Fibroblast of lung (primary cell): ENCODE measurements at regions not wholly inside any gene's neighbourhood (a gene's known extent, or its start where the extent isn't known, plus 50 kb on each side); places are given as distances from the start of the nearest gene placed in this dataset.

Experiments
- DNase-seq, 2 donors: peaks; one replicate each; pipeline versions ENCODE4 v3.0.0 to v3.0.0-alpha.2; 2010; ENCODE audit warnings: low read depth in 2 of 2
- H2AFZ ChIP-seq: 2 replicates; pipeline ENCODE4 v1.5.1; 2012; ENCODE audit warnings: low read length, control low read depth, inconsistent platforms
- H3K27ac ChIP-seq: 2 replicates; pipeline ENCODE4 v1.5.1; 2011; ENCODE audit warnings: low read length, control low read depth; ENCODE audit not compliant: insufficient read depth
- H3K27me3 ChIP-seq: 2 replicates; pipeline ENCODE4 v1.5.1; 2011; ENCODE audit warnings: mild to moderate bottlenecking, low read length; ENCODE audit not compliant: control insufficient read depth, insufficient read depth
- H3K36me3 ChIP-seq: 2 replicates; pipeline ENCODE4 v1.5.1; 2011; ENCODE audit warnings: low read length; ENCODE audit not compliant: control insufficient read depth, insufficient read depth
- H3K4me1 ChIP-seq: 2 replicates; pipeline ENCODE4 v1.5.1; 2011; ENCODE audit warnings: low read length; ENCODE audit not compliant: control insufficient read depth, insufficient read depth; ENCODE audit errors: extremely low read depth
- H3K4me2 ChIP-seq: 2 replicates; pipeline ENCODE4 v1.5.1; 2011; ENCODE audit warnings: low read length, control low read depth; ENCODE audit not compliant: insufficient read depth; ENCODE audit errors: extremely low read depth
- H3K4me3 ChIP-seq, 4 experiments: fragments of 200-600 bp in 1 of 4; sonication (generic) in 1 of 4; replicated peaks in 1 of 4; 2 replicates each; pipeline ENCODE4 v1.5.1; 2011 to 2016; ENCODE audit warnings: low read length in 4 of 4, low read depth in 3 of 4, mild to moderate bottlenecking in 3 of 4, control low read depth in 2 of 4, inconsistent platforms in 1 of 4, mixed read lengths in 1 of 4; ENCODE audit not compliant: insufficient read depth in 1 of 4; ENCODE audit errors: control extremely low read depth in 1 of 4
- H3K79me2 ChIP-seq: 2 replicates; pipeline ENCODE4 v1.5.1; 2012; ENCODE audit warnings: mild to moderate bottlenecking, low read length, inconsistent platforms; ENCODE audit not compliant: control insufficient read depth, insufficient read depth
- H3K9ac ChIP-seq: 2 replicates; pipeline ENCODE4 v1.5.1; 2011; ENCODE audit warnings: mild to moderate bottlenecking, low read length, control low read depth; ENCODE audit not compliant: insufficient read depth
- H3K9me3 ChIP-seq: 2 replicates; pipeline ENCODE4 v1.5.1; 2012; ENCODE audit warnings: low read depth, low read length; ENCODE audit not compliant: control insufficient read depth, insufficient read depth
- H4K20me1 ChIP-seq: 2 replicates; pipeline ENCODE4 v1.5.1; 2011; ENCODE audit warnings: low read length; ENCODE audit not compliant: control insufficient read depth, insufficient read depth; ENCODE audit errors: extremely low read depth
- EZH2 ChIP-seq: IDR thresholded peaks from 2 replicates; pipeline ENCODE4 v1.5.1; 2012; ENCODE audit warnings: low read length, control low read depth, mild to moderate bottlenecking; ENCODE audit errors: missing control alignments
- TF ChIP-seq, protein P1 (sequence below), 2 donors: IDR thresholded peaks in 1 of 2; conservative IDR thresholded peaks in 1 of 2; 1 replicate in 1 of 2; 2 replicates in 1 of 2; pipeline ENCODE4 v1.5.1; 2011 to 2012; ENCODE audit warnings: low read length in 2 of 2, control low read depth in 1 of 2, inconsistent platforms in 1 of 2, low read depth in 1 of 2, mild to moderate bottlenecking in 1 of 2

DNA sequence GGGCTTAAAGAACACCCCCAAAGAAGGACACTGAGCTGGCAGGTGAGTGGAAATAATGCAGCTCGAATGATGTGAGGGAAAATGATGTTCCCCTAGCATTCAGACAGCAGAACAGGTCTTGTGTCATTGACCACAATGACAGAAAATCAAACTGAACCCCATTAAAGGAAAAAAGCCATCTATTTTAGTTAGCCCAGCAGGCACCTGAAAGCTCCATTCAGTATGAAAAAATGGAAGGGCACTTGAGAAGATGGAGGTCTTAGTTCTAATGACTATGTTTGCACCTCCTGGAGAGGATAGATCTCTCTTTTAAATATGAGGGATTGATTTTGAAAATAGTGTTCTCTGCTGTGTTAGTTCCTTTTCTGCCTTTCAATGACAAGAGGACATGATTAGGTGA, 323.1 kb downstream of the NKX6-1 start:
- Histone ChIP-seq H3K4me2 (no peak overlapping the region), H3K27ac (no peak overlapping the region), H3K4me1 (no peaks in the 10 kb centered on the region), H3K27me3 (no peaks in the 10 kb centered on the region), H3K79me2 (no peaks in the 10 kb centered on the region), H4K20me1 (no peaks in the 10 kb centered on the region), H3K4me3 (no peak overlapping the region), H3K36me3 (no peaks in the 10 kb centered on the region), H3K9me3 (no peaks in the 10 kb centered on the region), H3K9ac (no peak overlapping the region), H2AFZ (no peak overlapping the region)
- no peak for TF ChIP-seq EZH2
- no peak for DNase-seq

DNA sequence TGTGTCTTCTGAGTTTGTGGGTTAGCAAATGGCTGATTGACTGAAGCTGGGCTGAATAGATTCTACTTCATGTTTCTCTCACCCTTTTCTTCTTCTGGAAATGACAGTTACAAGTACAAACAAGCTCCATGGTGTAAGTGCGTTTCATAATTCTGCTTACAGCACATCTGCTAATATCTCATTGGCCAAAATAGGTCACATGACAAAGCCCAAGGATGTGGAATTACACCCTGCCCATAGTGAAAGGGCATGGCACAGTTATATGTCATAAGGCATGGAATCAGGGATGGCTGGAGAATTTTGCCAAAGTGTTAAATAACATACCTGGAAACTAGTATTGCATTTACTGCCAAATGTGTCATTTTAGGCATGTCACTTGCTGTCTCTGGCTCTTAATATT, 327.2 kb downstream of the NKX6-1 start:
- Histone ChIP-seq H3K27ac (no peak overlapping the region), H3K9ac (no peak overlapping the region), H3K79me2 (no peaks in the 10 kb centered on the region), H3K36me3 (no peaks in the 10 kb centered on the region), H2AFZ (no peak overlapping the region), H3K4me3 (no peak overlapping the region), H3K4me2 (no peak overlapping the region), H3K9me3 (no peaks in the 10 kb centered on the region), H4K20me1 (no peaks in the 10 kb centered on the region), H3K27me3 (no peaks in the 10 kb centered on the region), H3K4me1 (no peaks in the 10 kb centered on the region)
- DNase-seq = no peak
- TF ChIP-seq EZH2 = no peak
- TF ChIP-seq, protein P1, sequence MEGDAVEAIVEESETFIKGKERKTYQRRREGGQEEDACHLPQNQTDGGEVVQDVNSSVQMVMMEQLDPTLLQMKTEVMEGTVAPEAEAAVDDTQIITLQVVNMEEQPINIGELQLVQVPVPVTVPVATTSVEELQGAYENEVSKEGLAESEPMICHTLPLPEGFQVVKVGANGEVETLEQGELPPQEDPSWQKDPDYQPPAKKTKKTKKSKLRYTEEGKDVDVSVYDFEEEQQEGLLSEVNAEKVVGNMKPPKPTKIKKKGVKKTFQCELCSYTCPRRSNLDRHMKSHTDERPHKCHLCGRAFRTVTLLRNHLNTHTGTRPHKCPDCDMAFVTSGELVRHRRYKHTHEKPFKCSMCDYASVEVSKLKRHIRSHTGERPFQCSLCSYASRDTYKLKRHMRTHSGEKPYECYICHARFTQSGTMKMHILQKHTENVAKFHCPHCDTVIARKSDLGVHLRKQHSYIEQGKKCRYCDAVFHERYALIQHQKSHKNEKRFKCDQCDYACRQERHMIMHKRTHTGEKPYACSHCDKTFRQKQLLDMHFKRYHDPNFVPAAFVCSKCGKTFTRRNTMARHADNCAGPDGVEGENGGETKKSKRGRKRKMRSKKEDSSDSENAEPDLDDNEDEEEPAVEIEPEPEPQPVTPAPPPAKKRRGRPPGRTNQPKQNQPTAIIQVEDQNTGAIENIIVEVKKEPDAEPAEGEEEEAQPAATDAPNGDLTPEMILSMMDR (conservative IDR thresholded peaks at IDR 0.05 in 1 of 2, IDR thresholded peaks at IDR 0.05 in 1 of 2; ENCODE audit: low read depth in 1 of 2, low read length in 2 of 2) = no peak

DNA sequence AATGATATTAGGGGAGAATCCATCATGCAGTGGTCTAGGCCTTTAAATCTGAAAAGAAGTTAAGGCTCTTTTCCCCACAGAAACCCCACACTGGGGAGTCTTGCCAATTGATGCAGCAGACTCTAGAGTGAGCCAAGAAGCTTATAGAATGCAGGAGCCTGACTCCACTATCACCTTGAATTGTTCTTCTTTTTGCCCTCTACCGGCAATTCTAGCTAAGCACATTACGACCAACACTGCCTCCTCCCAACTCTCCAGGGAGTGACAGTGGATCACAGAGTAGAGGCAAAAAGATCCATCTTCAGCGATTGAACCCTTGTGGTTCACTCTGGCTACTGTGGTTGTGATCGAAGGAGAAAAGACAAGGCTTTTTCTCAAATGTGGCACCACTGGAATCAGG, 331.5 kb downstream of the NKX6-1 start:
- no peak for DNase-seq
- Histone ChIP-seq H3K9me3 (no peaks in the 10 kb centered on the region), H3K4me1 (no peaks in the 10 kb centered on the region), H4K20me1 (no peaks in the 10 kb centered on the region), H2AFZ (no peak overlapping the region), H3K36me3 (no peaks in the 10 kb centered on the region), H3K27me3 (no peaks in the 10 kb centered on the region), H3K9ac (no peak overlapping the region), H3K79me2 (no peaks in the 10 kb centered on the region), H3K27ac (no peak overlapping the region), H3K4me2 (no peak overlapping the region), H3K4me3 (no peak overlapping the region)
- TF ChIP-seq, protein P1 (conservative IDR thresholded peaks at IDR 0.05 in 1 of 2, IDR thresholded peaks at IDR 0.05 in 1 of 2; ENCODE audit: low read depth in 1 of 2, low read length in 2 of 2) = no peak
- no peak for TF ChIP-seq EZH2
